Coronary artery (tissue), 2 donors: ENCODE measurements at regions not wholly inside any gene's neighbourhood (a gene's known extent, or its start where the extent isn't known, plus 50 kb on each side); places are given as distances from the start of the nearest gene placed in this dataset.
A peak's percentile ranks its signal among the peaks of the same experiment; 100 is the strongest.

ENCODE experiments used
- DNase-seq: peaks from one replicate; pipeline ENCODE4 v3.0.0-alpha.2; 2017; ENCODE audit warnings: low spot score
- H3K27ac ChIP-seq, 2 donors: fragments of 200-600 bp; sonication (generic); one replicate each; pipeline ENCODE4 v1.5.1; 2016 to 2019
- H3K4me3 ChIP-seq: fragments of 200-600 bp; sonication (generic); 2 replicates; pipeline ENCODE4 v1.5.1; 2016; ENCODE audit warnings: mild to moderate bottlenecking, moderate library complexity
- CTCF ChIP-seq: fragments of 200-600 bp; sonication (generic); IDR thresholded peaks from one replicate; pipeline ENCODE4 v1.5.1; 2019; ENCODE audit warnings: antibody characterized with exemption

GRCh38 chr17:59485015-59485414, 80.4 kb upstream of the DHX40 start:
- TF ChIP-seq CTCF: no peak
- H3K27ac ChIP-seq: no peak overlapping the region
- no peak for DNase-seq
- no peak overlapping the region for H3K4me3 ChIP-seq

- no peak for TF ChIP-seq CTCF
- H3K4me3 ChIP-seq: no peak overlapping the region
- no peak for DNase-seq
- no peak overlapping the region for H3K27ac ChIP-seq
Measured at GRCh38 chr17:59485946-59486345, 79.5 kb upstream of the DHX40 start.

GRCh38 chr17:59487161-59487873, 78.1 kb upstream of the DHX40 start:
- peak overlapping the region; percentile 61 to 66 for H3K27ac ChIP-seq
- no peak for TF ChIP-seq CTCF
- DNase-seq: no peak
- peak overlapping the region; percentile 34 for H3K4me3 ChIP-seq

- no peak for TF ChIP-seq CTCF
- no peak for DNase-seq
Measured at GRCh38 chr17:59488805-59489204, 76.6 kb upstream of the DHX40 start.

GRCh38 chr17:59490216-59490615, 75.2 kb upstream of the DHX40 start:
- no peak for DNase-seq
- H3K4me3 ChIP-seq: peak overlapping the region; percentile 27
- peak overlapping the region; percentile 48 to 77 for H3K27ac ChIP-seq
- TF ChIP-seq CTCF: no peak

More at GRCh38 chr17:59488805-59489204, 76.6 kb upstream of the DHX40 start:
- Histone ChIP-seq H3K27ac (no peak overlapping the region), H3K4me3 (no peak overlapping the region)

- TF ChIP-seq CTCF: no peak
Measured at GRCh38 chr17:59491353-59492090, 73.9 kb upstream of the DHX40 start.

GRCh38 chr17:59492091-59492451, 73.3 kb upstream of the DHX40 start:
- H3K27ac ChIP-seq: no peak overlapping the region

More at GRCh38 chr17:59491353-59492090, 73.9 kb upstream of the DHX40 start:
- peak overlapping the region in 1 of 2 donors; percentile 43 for H3K27ac ChIP-seq
- H3K4me3 ChIP-seq: no peak overlapping the region
- DNase-seq: no peak

More at GRCh38 chr17:59492091-59492451, 73.3 kb upstream of the DHX40 start:
- no peak for DNase-seq
- no peak overlapping the region for H3K4me3 ChIP-seq
- no peak for TF ChIP-seq CTCF
